Fibroblast of the aortic adventitia (primary cell): ENCODE measurements at regions not wholly inside any gene's neighbourhood (a gene's known extent, or its start where the extent isn't known, plus 50 kb on each side); places are given as distances from the start of the nearest gene placed in this dataset.

Experiments
- DNase-seq: peaks from one replicate; pipeline ENCODE4 v3.0.0-alpha.2; 2010; ENCODE audit warnings: low read depth
- H3K4me3 ChIP-seq: 2 replicates; pipeline ENCODE4 v1.5.1; 2011; ENCODE audit warnings: low read depth, mild to moderate bottlenecking, control low read depth, low read length, moderate library complexity
- TF ChIP-seq, protein P1 (sequence below): IDR thresholded peaks from 2 replicates; pipeline ENCODE4 v1.5.1; 2011; ENCODE audit warnings: mild to moderate bottlenecking, low read length, control low read depth, inconsistent platforms; ENCODE audit not compliant: insufficient read depth

DNA sequence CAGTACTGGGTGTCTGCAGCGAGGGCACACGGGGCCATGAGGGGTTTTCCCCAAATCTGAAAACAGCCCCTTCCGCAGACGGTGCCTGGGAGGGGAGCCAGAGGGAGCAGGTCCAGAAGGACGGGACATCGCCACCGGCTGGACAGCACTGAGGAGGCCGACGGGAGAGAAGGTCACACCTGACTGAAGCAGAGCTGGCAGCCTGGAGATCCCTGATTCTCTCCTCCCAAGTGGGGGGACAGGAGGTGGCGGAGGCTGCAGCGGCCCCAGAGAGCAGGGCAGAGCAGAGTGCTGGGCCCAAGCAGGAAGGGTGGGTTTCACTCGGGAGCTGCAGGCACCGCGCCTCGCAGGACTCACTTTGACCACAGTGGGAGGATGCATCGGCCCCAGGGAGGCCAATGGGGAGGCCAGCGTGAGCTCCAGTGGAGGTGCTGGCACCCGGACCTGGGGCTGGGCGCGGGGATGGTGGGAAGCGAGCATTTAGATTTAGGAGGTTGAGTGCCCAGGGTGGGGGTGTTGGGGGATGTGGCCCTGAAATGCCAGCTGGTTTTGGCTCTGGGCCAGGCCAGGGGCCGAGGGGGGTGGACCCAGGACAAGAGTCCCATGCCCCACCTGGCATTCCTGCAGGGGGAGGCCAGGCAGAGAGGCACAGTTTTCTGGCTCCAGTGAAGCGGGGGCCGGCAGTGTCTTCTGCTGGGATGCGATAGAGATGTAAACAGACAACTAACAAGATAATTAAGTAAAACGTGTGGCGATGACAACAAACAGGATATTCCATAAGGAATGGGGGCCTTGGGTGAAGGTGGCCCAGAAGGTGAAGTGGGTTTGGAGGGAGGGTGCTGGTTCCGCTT is 92.3 kb upstream of the FGF3 start:
- DNase-seq, result no peak
- H3K4me3 ChIP-seq, result no peak overlapping the region
- TF ChIP-seq, protein P1, sequence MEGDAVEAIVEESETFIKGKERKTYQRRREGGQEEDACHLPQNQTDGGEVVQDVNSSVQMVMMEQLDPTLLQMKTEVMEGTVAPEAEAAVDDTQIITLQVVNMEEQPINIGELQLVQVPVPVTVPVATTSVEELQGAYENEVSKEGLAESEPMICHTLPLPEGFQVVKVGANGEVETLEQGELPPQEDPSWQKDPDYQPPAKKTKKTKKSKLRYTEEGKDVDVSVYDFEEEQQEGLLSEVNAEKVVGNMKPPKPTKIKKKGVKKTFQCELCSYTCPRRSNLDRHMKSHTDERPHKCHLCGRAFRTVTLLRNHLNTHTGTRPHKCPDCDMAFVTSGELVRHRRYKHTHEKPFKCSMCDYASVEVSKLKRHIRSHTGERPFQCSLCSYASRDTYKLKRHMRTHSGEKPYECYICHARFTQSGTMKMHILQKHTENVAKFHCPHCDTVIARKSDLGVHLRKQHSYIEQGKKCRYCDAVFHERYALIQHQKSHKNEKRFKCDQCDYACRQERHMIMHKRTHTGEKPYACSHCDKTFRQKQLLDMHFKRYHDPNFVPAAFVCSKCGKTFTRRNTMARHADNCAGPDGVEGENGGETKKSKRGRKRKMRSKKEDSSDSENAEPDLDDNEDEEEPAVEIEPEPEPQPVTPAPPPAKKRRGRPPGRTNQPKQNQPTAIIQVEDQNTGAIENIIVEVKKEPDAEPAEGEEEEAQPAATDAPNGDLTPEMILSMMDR, result no peak

- no peak for DNase-seq
- TF ChIP-seq, protein P1, result no peak
- no peak overlapping the region for H3K4me3 ChIP-seq
Observed at GRCh38 chr11:69912161-69912910, 93.1 kb upstream of the FGF3 start.

GRCh38 chr11:69912911-69913451 is 93.8 kb upstream of the FGF3 start:
- no peak overlapping the region for H3K4me3 ChIP-seq
- DNase-seq, result peak; percentile 15
- TF ChIP-seq, protein P1, result peak; percentile 36

DNA sequence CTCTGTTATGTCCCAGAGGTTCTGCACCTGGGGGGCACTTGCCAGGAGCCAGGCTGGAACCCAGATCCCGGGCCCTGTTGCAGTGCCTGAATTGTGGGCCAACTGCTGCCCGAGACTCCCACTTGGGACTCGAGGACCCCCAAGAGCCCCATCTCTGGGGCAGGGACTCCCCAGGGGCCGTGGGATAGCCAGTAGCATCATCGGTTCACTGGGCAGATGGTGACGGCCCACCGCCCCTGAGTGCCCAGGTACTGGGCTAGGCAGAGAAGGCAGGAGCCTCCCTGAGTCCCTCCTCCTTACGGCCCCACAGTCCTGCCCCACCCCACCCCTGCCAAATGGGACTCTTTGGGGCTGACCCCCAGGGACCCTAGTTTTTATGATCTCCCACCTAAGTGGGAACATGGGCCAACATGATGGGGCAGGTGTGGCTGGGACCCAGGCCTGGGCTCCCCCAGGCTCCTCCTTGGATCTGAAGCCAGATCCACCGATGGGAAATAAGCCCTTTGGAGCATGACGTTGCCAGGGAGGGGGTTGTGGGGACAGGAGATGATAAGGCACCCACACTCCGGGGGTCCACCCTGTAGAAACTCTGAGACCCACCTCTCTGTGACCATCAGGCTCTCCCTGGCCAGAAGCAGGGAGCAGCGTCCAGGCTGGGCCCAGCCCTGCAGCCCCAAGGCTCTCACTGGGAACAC is 94.5 kb upstream of the FGF3 start:
- DNase-seq, result no peak
- TF ChIP-seq, protein P1, result no peak
- H3K4me3 ChIP-seq, result no peak overlapping the region

DNA sequence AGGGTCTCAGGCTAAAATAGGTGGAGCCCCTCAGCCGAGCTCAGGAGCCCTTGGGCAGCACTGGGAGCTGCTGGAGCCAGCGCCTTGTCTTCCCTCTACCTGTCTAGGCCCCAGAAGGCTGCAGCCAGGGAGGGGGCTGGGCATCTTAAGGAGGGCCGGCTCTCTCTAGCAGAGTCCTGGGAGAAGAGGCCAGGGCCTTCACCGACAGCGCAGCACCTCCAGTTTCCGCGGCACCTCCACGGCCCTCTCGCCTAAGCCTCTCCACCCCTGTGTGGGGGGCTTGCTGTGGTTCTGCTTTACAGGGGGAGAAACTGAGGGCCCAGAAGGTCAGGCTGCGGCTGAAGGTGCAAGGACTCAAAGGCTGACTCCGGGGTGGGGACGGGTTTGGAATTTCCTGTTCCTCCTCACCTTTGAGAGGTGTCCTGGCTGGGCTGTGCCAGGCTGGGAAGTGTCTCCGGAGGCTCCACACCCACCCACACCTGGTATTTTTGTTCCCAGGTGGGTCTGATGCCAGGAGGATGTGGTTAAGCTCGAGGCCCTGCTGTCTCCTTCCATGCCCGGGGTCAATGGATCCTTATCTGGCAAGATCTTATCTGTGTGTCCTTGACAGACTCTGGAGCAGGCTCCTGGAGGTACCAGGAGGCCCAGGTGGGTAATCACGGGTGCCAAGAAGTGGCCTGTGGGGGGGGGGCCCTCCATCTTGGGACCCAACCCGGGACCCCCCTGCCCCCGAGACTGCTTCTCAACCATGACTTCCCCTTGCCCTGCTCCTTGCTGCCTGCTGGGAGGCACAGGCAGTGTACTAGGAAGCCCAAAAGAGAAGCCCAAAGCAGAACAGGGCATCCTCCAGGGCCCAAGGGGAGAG is 95.3 kb upstream of the FGF3 start:
- TF ChIP-seq, protein P1, result no peak
- DNase-seq, result no peak
- H3K4me3 ChIP-seq, result no peak overlapping the region

DNA sequence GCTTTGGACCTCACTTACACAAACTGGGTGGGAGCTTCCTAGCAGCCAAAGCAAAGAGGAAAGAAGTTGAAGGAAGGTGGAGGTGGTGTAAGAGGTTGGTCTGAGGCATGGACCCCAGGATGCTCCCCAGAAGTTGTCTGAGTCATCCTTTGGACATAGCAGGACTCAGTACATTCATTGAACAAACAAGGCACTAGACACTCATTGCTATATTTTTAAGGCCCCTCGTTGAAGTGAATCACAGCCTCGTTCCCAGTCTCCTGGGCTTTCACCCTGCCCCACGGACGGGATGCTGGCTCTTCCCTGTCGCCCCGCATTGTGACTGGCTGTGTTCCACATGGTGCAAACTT is 95.9 kb upstream of the FGF3 start:
- TF ChIP-seq, protein P1, result no peak
- DNase-seq, result peak; percentile 28
- H3K4me3 ChIP-seq, result no peak overlapping the region
